ENCODE measurements at regions not wholly inside any gene's neighbourhood (a gene's known extent, or its start where the extent isn't known, plus 50 kb on each side); places are given as distances from the start of the nearest gene placed in this dataset.
"Not testable (repeated sequence)": the region's sequence is repeated elsewhere in the genome, so short reads cannot be mapped to it uniquely, and the experiment has no call there.

DNA sequence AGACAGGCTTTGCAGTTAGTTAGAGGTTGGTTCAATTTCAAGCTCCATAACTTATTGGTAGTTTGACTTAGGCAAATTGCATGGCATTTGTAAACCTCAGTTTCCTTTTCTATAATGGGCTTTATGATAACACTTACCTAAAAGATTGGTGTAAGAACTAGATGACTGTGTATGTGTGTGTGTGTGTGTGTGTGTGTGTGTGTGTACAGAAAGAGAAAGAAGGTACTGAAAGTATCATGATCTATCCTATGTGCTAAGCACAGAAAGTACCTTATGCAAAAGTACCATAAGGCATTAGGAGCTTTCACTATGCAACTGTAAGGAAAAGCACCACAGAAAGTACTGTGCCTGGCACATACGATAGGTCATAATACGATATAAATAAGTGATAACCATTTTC lies 304.3 kb upstream of the KITLG start:
- no peak for DNase-seq

- no peak for DNase-seq
These were observed 302.4 kb upstream of the KITLG start for GRCh38 chr12:88882662-88883061.

DNA sequence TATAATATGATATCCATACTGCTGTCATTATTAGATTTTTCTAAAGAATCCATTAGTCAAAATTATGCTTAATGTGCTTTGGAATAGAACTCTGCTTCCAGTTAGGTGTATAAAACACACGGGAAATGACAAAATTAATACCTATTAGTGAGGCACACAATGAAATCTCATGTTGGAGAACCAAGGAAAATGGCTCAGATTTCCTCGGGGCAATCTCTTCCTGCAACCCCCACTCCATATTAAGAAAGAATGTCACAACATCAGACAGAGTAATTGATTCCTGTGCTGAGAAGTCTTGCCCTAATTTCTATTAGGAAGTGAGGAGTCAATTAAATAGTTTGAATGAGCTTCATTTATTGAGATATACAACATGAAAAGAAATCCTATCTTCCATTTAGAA lies 299.8 kb upstream of the KITLG start:
- DNase-seq = no peak

- no peak for DNase-seq
These were observed 298.0 kb upstream of the KITLG start for GRCh38 chr12:88878295-88878694.

DNA sequence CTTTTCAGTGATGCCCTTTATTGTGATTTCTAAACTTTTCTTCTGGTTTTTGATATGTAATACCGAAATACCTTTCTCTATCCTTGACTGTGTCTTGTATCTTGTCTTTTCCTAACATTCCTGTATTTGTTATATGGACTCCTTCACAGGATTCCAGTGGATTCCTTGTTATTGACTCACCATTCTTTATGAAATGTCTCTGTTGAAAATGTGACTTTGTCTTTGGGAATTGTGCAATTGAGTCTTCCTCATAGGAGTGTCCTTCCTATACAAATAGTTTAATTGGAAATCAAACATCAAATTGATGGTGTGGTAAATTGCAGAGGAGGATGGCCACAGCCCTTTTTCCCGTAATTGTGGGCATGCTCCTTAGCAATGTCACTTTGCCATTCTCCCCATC lies 296.6 kb upstream of the KITLG start:
- DNase-seq = no peak

DNA sequence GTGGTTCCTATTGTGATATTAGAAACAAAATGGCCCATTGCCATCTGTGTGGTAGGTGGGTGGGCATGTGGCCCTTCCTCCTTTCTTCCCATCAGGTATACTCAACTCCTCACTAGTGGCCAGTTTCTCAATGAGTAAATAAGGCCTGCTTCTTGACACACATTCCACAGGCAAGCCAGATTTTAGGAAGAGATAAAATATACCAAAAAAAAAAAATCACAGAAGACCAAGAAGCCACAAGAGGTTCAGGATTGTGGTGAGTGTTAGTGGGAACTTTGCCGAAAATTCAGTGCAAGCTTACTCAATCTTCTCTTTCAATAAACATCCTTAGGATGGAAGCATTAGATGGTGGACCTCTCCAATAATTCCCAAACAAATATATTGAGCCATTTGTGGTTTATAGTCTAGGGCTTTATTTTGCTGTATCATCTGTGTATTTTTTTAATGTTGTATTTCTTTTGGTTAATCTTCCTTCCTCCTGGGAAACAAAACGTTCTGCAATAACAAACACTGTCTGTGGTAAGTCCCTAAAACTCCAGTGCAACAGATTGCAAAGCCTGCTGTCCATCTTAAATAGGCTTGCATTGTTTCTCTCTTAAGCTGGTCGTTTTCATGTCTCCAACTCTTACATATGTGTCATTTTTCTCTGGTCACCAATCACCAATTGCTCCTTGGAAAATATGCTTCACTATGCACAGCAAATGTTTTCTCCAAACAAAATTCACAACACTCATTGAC lies 289.9 kb upstream of the KITLG start:
- DNase-seq = no peak

DNA sequence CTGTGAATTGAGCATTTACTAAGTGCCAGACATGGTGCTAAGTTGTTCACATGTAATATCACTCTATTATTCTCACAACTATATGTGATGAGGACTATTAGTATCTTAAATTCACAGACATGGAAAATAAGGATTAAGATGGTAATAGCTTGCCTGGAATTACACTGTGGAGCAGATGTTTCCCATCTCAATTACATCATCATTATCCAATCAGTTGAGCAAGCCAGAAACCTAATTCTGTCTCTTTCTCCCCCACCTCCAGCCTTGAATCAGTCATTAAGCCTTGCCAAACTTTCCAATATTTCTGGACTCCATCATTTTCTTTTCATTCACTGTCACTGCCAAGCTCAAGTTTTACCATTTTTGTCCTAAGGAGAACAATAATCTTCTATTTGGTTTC lies 287.8 kb upstream of the KITLG start:
- no peak for DNase-seq

GRCh38 chr12:88867510-88867909 lies 287.2 kb upstream of the KITLG start:
- no peak for DNase-seq

DNA sequence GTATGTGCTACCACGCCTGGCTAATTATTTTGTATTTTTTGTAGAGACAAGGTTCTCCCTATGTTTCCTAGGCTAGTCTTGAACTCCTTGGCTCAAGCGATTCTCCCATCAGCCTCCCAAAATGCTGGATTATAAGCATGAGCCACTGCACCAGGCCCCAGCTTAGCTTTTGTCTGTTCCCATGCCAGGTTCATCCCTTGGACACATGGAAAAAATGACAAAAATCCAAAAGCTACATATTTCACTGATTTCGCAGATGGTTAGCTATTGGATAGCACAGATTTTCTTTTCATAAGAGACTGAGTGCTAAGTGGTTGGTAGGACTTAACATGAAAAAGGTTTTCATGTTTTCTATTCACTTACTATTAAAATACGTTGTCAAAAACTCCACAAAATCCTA lies 286.6 kb upstream of the KITLG start:
- DNase-seq = no peak

- DNase-seq = no peak
These were observed 285.3 kb upstream of the KITLG start for GRCh38 chr12:88865537-88865936.

- no peak for DNase-seq
These were observed 280.6 kb upstream of the KITLG start for GRCh38 chr12:88860851-88861250.

- no peak for DNase-seq
These were observed 275.9 kb upstream of the KITLG start for GRCh38 chr12:88856201-88856600.

GRCh38 chr12:88855301-88855700 lies 275.0 kb upstream of the KITLG start:
- DNase-seq = no peak

DNA sequence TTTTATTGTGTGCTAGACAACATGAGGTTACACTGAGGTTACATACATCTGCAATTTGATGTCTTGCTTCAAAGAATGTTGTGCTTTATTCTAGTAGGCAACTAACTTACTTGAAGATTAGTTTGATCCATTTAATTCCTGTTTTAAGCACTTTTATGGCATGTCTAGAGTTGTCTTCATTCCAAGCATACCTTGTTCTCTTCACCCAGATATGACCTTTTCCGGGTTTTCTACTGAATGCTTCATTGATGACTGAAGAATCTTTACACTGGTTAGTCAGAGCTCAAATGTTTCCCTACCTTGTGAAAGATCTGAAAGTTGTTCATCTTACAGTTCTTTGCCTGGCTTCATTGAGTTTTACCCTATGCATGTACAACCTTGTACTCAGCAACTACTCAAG lies 274.0 kb upstream of the KITLG start:
- DNase-seq = no peak

DNA sequence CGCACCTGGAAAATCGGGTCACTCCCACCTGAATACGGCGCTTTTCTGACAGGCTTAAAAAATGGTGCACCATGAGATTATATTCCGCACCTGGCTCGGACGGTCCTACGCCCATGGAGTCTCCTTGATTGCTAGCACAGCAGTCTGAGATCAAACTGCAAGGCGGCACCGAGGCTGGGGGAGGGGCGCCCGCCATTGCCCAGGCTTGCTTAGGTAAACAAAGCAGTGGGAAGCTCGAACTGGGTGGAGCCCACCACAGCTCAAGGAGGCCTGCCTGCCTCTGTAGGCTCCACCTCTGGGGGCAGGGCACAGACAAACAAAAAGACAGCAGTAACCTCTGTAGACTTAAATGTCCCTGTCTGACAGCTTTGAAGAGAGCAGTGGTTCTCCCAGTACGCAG lies 267.0 kb upstream of the KITLG start:
- DNase-seq = not testable (repeated sequence)

DNA sequence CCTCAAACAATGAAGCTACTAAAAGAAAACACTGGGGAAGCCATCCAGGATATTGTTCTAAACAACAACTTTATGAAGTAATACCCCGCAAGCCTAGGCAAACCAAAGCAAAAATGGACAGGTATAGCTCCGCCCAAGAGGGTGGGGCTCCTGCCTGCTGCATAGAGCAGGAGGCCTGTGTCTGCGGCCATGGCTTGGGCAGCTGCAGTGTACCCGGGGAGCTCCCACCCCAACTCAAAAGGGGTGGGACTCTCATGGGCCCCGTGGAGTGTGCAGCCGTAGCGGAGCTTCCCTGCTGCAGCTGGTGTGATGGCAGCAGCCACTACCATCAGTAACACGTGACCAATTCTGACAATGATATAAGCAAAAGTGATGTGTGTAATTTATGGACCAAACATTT lies 264.2 kb upstream of the KITLG start:
- no peak for DNase-seq

GRCh38 chr12:88842314-88842713 lies 262.0 kb upstream of the KITLG start:
- no peak for DNase-seq

DNA sequence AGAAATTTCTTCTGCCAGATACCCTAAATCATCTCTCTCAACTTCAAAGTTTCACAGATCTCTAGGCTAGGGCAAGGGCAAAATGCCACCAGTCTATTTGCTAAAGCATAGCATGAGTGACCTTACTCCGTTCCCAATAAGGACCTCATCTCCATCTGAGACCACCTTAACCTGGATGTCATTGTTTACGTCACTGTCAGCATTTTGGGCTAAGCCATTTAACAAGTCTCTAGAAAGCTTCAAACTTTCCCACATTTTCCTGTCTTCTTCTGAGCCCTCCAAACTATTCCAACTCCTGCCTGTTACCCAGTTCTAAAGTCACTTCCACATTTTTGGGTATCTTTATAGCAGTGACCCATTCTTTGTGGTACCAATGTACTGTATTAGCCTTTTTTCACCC lies 259.2 kb upstream of the KITLG start:
- no peak for DNase-seq

- no peak for DNase-seq
These were observed 255.9 kb upstream of the KITLG start for GRCh38 chr12:88836156-88836555.

GRCh38 chr12:88834226-88834625 lies 254.0 kb upstream of the KITLG start:
- no peak for DNase-seq

DNA sequence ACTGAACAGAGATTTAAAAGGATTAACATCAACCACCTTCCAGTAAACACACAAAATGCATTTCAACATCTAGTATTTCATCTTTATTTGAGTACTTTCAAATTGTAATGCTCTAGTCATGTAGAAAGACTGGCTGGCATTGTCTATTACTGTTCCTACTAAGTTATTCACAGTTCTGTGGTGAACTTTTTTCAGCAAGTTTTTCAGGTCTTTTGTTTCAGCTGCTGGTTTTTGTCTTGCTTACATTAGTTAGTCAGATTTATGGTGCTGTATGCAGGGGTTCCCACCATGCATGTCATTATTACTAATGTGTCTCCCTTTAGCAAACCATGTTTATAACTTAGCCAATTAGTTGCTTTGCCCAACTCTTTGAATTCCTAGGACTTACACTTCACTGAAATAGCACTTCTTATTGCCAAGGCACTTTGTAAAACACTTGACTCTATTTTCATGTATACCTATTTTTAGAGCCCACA lies 253.4 kb upstream of the KITLG start:
- no peak for DNase-seq

- not testable (repeated sequence) for DNase-seq
These were observed 248.3 kb upstream of the KITLG start for GRCh38 chr12:88828537-88828936.

DNA sequence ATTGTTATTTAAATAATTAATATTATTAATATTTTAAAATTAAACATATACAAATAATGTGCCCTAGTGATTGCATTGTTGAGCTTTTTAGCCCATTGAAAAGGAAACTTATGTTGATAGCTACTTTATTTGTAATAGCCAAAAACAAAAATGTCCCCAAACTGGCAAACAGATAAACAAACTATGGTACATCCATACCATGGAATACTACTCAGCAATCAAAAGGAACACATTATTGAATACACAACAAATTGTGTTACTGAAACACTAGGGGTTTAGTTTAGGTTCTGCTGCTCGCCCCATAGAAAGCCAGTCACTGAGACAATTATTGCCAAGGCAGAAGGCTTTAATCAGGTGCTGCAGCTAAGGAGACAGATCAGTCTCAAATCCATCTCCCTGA lies 239.7 kb upstream of the KITLG start:
- DNase-seq = no peak

- no peak for DNase-seq
These were observed 235.9 kb upstream of the KITLG start for GRCh38 chr12:88816201-88816600.

DNA sequence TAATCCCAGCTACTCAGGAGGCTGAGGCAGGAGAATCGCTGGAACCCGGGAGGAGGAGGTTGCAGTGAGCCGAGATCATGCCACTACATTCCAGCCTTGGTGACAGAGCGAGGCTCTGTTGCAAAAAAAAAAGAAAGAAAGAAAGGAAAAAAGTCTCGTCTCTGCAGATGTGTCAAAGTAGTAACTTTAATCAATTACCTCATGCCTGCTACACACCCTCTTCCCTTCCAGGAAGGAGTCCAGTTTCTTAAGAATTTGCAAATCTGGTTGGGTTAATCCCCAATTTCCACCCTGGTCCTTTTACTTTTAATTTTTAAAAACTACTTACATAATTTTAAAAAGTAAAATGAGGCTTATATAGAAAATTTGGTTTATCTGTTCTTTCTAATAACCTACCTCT lies 234.5 kb upstream of the KITLG start:
- DNase-seq = no peak

All from suppressor macrophage (primary cell).